Hepatic stellate cell (primary cell): ENCODE measurements at regions not wholly inside any gene's neighbourhood (a gene's known extent, or its start where the extent isn't known, plus 50 kb on each side); places are given as distances from the start of the nearest gene placed in this dataset.
"Not testable (repeated sequence)": the region's sequence is repeated elsewhere in the genome, so short reads cannot be mapped to it uniquely, and the experiment has no call there.

Experiments
- DNase-seq: peaks from one replicate; pipeline ENCODE4 v3.0.0; 2011; ENCODE audit warnings: low spot score

DNA sequence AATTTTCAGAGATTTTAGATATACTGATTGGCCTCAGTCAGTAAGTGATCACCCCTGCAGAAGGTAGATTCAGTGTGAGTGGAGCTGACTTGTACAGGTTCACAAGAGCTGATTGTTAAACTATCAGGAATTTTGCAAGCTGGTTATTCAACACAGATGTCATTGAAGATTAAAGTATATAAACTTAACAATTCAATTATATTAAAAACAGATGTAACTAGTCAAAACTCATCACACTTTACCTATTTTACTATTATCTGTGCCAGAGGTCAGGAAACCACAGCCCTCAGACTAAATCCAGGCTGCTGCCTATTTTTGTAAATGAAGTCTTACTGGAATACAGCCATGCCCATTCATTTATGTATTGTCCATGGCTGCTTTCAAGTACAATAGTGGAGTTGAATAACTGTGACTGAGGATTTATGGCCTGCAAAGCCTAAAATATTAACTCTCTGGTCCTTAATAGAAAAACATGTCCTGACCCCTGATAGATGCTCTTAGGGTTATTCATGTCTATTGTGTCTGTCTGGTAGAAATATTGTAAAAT is 429.3 kb upstream of the PDZRN3 start:
- DNase-seq: no peak

DNA sequence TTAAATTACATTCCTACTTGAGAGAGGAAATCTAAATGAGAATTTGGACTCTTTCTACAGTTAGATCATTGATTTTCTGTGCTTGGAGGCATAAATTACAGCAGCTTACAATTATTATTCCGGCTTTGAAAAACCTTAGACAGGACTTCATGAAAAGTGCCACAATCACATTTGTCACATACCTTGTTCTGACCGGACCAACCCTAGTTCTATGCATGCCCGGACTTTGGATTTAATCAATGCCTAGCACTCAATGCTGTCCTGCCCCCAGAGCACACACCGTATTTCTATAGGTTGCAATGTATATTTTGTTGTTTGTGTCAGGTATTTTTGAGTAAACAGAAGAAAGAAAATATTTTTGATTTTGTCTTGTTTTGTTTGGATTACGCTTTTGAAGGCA is 424.7 kb upstream of the PDZRN3 start:
- DNase-seq: no peak

- DNase-seq: no peak
These were observed 424.0 kb upstream of the PDZRN3 start for GRCh38 chr3:74048699-74049098.

- no peak for DNase-seq
These were observed 420.3 kb upstream of the PDZRN3 start for GRCh38 chr3:74045000-74045399.

DNA sequence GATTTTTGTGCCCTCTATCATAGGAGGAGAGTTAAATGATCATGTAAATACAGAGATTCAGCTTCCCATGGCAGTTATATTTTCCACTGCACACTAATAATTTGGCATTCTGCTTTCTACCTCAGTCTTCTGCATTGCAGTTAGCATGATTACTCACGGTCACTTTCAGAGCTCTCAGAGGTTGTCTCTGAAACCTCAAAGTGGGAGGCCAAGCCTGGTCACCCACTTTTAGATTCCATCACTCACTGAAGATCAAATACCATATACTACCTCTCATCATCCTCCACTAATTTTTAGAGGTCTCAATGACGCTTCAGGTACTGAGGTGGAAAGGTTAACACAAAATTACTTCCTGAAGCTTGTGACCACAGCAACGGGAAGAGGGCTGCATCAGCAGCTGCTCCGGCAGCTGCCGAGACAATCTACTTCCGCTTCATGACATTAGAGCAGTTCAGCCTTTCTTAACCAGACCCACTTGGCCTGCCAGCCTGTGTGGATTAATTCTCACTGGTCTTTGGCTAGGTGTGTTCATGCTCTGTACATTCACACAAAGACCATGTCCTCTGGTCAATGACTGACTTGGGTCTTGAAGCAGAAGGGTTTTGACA is 416.4 kb upstream of the PDZRN3 start:
- DNase-seq: no peak

DNA sequence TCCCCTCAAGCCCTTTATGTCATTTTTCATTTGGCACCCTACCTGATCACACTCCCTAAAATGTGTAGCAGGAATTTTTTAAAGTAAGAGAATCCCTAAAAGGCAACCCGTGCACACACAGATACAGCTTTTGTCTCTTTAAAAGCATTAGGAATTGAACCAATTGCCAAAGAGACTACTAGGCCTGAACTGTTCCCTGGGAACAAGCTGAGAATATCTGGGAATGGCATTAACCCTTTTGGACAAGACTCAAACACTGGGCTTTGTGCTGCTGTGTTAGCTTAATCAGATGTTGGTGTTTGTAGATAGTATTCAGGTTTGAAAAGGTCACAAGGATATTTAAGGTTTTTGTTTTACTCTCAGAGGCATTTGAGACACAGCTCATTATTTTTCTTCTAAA is 414.4 kb upstream of the PDZRN3 start:
- no peak for DNase-seq

GRCh38 chr3:74036568-74036967 is 411.8 kb upstream of the PDZRN3 start:
- DNase-seq: no peak

DNA sequence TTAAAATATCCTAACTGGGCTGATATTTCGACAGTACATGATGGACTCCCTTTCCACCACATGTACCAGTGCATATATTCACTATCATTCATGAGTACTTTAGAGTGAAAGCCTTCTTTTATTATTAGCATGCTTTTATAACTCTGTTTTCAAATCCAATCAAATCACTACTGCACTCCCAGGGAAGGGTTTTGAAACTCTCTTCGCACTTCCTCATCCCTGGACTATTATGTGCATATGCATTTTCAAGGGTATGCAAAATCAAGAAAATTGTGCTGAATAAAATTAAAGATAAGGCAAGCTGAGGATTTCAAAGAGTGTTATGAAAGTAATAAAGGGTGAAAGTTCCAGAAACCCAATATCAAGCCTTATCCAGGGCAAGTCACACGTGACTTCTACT is 411.4 kb upstream of the PDZRN3 start:
- DNase-seq: no peak

GRCh38 chr3:74033806-74034205 is 409.1 kb upstream of the PDZRN3 start:
- no peak for DNase-seq

DNA sequence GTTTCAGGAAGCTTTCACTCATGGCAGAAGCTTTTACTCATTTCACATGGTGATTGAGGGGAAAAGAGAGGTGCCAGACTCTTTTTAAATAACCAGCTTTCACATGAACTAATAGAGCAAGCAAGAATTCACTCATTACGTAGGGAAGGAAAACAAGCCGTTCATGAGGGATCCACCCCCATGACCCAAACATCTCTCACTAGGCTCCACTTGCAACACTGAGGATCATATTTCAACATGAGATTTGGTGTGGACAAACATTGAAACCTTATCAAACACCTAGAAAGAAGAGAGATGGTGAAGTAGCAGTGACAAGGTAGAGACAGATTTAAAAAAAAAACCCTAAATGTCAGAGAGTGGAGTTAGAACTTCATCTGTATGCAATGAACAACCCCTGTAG is 408.6 kb upstream of the PDZRN3 start:
- no peak for DNase-seq

DNA sequence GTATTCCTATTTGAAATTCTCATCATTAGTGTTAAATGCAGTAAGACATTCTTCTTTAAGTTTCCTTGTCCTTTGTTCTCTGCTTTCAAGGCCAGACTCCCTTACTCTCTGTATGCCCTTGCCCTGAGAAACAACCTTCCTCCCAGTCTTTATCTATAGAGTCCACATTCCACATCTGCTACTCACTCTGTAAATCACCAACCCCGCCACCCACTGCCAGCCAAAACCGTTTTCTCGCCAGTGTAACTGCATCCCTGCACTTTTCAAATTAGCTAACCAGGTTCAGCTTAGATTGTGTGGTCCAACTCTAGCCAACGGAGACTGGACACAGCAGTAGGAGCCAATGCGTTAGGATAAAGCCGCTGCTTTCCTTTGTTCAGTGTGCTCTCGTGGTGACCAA is 402.4 kb upstream of the PDZRN3 start:
- no peak for DNase-seq

DNA sequence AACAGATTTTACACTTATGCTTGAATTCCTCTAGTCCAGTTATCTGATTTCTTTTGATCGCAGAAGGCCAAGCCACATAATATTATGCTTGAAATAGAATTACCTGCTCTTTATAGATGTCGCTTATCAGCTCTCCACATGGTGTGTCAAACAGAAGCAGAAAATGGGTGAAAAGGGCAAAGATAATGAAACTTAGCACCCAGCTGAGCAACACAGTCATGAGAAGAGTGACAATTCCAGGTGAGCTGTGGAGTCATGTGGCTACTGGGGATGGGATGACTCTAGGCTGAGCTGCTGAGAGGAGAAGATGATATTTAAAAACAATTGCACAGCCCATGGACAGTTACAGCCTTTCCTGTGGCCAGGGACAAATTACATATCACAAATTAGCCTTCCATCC is 398.7 kb upstream of the PDZRN3 start:
- no peak for DNase-seq

DNA sequence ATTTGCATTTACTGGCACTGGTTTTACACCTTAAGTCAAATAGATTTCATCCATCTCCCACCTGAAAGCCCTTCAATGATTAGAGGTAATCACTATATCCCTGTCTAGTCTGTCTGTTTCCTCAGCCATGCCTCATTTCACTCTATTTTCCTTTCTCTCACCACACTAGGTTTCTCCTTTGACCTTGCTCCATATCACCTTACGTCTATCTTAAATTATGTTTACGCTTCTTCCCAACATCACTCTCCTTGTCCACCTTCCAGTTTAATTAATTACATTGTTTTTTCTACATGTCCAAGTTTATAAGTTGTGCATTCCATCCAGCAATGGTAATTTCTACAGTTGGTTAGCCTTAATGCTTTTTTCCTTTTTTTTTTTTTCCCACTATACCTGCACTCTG is 396.7 kb upstream of the PDZRN3 start:
- DNase-seq: no peak

- DNase-seq: no peak
These were observed 385.5 kb upstream of the PDZRN3 start for GRCh38 chr3:74009961-74010844.

GRCh38 chr3:74004386-74004785 is 379.6 kb upstream of the PDZRN3 start:
- DNase-seq: no peak

- no peak for DNase-seq
These were observed 379.0 kb upstream of the PDZRN3 start for GRCh38 chr3:74003734-74004133.

GRCh38 chr3:74001436-74001835 is 376.7 kb upstream of the PDZRN3 start:
- DNase-seq: no peak

DNA sequence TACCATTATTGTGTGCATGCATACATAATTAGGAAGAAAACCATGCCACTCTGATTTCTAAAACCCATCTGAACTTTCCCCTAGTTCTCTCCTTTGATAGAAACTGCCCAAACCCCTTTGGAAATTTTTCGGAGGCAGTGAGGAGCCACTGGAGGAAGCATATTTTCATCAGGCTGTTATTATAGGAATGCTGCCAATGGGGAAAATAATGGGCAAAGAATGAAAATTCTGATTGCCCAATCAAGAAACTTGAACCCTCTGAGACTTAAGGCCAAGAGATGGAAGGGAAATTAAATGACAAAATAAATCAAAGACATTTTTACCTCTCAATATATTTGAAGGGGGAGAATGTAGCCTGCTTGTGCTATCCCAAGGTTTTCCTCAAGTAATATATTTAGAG is 376.0 kb upstream of the PDZRN3 start:
- DNase-seq: no peak

- DNase-seq: no peak
These were observed 374.8 kb upstream of the PDZRN3 start for GRCh38 chr3:73999501-73999900.

DNA sequence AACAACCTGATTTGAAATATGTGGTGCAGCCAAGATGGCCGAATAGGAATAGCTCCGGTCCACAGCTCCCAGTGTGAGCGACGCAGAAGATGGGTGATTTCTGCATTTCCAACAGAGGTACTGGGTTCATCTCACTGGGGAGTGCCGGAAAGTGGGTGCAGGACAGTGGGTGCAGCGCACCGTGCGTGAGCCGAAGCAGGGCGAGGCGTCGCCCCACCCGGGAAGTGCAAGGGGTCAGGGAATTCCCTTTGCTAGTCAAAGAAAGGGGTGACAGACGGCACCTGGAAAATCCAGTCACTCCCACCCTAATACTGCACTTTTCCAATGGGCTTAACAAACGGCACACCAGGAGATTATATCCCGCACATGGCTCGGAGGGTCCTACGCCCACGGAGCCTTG is 365.9 kb upstream of the PDZRN3 start:
- not testable (repeated sequence) for DNase-seq

DNA sequence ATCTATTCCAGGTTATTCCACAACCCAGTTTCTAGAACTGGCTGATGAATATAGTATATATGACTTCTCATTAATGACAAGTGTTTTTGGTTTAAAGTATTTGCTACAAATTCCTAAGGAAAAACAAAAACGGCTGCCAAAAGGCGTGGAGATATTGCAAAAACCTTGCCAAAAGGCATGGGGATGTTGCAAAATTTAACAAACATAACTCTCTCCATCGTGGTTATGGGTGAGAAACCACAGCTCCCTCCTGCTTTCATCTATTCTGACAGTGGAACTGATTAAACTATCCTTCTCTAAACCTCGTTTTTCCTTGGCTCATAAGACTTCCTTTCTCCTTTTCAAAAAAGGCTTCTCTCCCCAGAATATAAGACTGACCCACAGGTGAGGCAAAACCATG is 342.0 kb upstream of the PDZRN3 start:
- DNase-seq: no peak

GRCh38 chr3:73964818-73965217 is 340.1 kb upstream of the PDZRN3 start:
- no peak for DNase-seq

- DNase-seq: no peak
These were observed 330.8 kb upstream of the PDZRN3 start for GRCh38 chr3:73955494-73956070.
